Fibroblast of skin of right biceps (primary cell): ENCODE measurements at regions not wholly inside any gene's neighbourhood (a gene's known extent, or its start where the extent isn't known, plus 50 kb on each side); places are given as distances from the start of the nearest gene placed in this dataset.

Source experiments
- DNase-seq: peaks from one replicate; pipeline ENCODE4 v3.0.0-alpha.2; 2013

DNA sequence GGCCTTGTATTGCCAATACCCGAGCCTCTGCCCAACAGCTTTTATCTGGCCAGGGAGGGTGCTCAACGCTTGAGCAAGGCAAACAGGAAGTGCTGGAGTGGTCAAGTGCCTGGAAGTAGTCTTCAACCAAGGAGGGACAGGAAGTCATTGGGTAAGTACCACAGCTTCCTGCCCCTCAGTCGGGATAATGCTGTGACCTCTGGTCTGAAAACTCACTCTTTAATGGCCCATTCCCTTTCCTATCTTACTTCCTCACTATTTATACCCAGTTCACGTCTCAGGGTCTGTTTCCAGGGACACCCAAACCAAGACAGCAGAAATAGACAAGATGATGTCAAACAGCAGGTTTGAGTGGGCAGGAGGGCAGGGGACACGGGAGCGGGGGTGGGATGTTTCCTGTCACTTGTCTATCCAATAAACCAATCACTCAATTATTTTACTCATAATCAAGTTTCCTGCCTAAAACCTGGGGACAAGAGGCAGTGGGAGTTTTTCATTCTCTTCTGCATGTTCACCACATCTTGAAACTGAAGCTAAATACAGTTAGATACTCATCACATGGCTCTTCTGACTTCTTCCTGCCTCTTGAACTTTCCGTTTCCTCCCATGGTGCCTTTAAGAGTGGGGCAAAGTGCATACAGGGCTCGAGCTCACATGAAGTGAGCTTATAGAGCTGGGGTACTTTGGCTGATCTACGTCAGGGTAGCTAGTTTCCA lies 68.9 kb upstream of the CAB39 start:
- no peak for DNase-seq

- no peak for DNase-seq
Measured at GRCh38 chr2:230644356-230644935, 68.2 kb upstream of the CAB39 start.

GRCh38 chr2:230648356-230648755 lies 64.3 kb upstream of the CAB39 start:
- DNase-seq = no peak

DNA sequence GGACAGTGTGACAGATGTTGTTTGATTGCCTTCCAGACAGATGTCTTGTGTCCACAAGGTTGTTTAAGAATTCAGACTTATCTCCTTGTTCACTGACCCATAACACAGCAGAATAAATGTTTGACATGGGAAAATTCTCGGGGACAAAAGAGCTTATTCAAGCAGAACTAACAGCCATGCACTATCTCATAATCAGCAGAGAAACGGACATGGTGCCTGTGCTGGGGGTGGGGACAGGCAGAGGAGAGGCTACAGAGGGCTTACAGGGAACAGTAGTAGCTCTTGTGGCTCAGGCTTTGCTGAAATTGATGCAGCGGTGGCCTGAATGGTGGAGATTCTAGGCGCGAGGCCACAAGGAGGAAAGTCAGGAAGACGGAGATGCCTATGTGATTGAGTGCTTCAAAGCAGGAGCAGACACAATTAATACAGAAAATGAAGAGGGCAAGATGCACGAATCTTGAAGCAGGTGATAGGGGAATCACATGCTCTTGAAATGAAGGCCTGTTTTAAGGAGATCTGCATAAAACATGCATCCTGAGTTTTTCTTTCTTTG lies 62.0 kb upstream of the CAB39 start:
- DNase-seq = no peak

DNA sequence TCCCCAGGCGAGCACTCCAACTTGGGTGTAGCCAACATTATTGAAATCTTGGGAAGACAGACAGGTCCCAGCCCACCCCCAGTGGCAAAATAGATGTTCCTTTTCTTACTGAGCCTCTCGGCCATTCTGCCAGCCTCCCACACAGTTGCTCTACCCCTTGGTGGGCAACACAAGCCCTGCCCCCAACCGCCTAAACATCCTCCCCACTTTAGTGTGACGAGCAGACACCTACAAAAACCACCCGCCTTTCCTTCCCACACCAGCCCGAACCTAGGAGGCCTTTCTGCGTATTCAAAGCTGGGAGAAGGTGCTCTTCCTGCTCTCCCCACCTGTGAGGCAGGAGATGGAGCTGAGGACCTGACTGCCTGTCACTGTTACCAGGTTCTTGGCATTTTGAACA lies 58.6 kb upstream of the CAB39 start:
- DNase-seq = no peak

DNA sequence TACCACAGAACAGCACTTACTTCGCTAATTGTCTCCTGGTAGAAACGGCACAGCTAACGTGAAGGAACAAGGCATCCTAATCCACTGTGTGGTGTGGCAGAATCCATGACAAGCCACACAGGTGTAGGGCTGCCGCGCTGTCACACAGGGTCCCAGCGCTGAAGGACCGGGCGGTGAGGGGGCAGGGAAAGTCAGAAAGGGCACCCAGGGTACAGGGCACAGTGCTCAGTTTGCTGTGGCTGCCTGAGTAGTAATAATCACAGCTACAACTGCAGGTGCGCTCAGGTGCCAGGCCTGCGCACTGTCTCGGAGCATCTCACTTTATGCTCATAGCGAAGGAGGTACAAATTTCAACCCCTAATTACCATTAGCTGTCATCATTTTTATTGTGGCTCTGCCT lies 55.2 kb upstream of the CAB39 start:
- DNase-seq = no peak

- no peak for DNase-seq
Measured at GRCh38 chr2:230657906-230658305, 54.7 kb upstream of the CAB39 start.

DNA sequence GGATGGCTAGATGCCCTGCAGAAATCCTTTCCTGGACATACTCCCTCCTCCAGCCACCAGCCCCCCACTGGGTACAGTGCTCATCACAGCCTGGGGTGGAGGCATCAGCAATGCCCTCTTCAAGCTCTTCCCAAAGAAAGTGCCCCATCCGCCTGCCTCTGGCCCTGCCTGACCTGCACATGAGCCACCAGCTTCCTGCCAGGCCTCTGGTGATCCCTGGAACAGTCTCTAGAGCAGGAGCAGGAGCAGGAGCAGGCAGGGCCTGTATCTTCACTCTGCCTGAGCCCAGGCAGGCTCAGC lies 54.1 kb upstream of the CAB39 start:
- DNase-seq = no peak

- no peak for DNase-seq
Measured at GRCh38 chr2:230658877-230659652, 53.6 kb upstream of the CAB39 start.

- DNase-seq = no peak
Measured at GRCh38 chr2:230660294-230661060, 52.2 kb upstream of the CAB39 start.

- DNase-seq = no peak
Measured at GRCh38 chr2:230661072-230661957, 51.3 kb upstream of the CAB39 start.
